T-helper 2 cell treated with Interferon-gamma antibody and Interleukin-4, amounts not matched to agents 5 μg/mL and 100 μg/mL, for 36 hours (primary cell): ENCODE measurements at regions not wholly inside any gene's neighbourhood (a gene's known extent, or its start where the extent isn't known, plus 50 kb on each side); places are given as distances from the start of the nearest gene placed in this dataset.

Experiments used
- DNase-seq: peaks from one replicate; pipeline ENCODE4 v3.0.0; 2021; ENCODE audit warnings: low spot score
- H3K27ac Mint-ChIP-seq: one replicate; pipeline ENCODE4 v1.8.0; 2021; ENCODE audit warnings: mild to moderate bottlenecking, mixed read lengths
- H3K27me3 Mint-ChIP-seq: one replicate; pipeline ENCODE4 v1.8.0; 2021; ENCODE audit warnings: low read depth, mixed read lengths
- H3K36me3 Mint-ChIP-seq: one replicate; pipeline ENCODE4 v1.8.0; 2021; ENCODE audit warnings: low read depth, mixed read lengths
- H3K4me1 Mint-ChIP-seq: one replicate; pipeline ENCODE4 v1.8.0; 2021; ENCODE audit warnings: low read depth, mixed read lengths
- H3K4me3 Mint-ChIP-seq: one replicate; pipeline ENCODE4 v1.8.0; 2022; ENCODE audit warnings: mild to moderate bottlenecking, moderate library complexity, mixed read lengths
- H3K9me3 Mint-ChIP-seq: one replicate; pipeline ENCODE4 v1.8.0; 2021; ENCODE audit warnings: mixed read lengths

DNA sequence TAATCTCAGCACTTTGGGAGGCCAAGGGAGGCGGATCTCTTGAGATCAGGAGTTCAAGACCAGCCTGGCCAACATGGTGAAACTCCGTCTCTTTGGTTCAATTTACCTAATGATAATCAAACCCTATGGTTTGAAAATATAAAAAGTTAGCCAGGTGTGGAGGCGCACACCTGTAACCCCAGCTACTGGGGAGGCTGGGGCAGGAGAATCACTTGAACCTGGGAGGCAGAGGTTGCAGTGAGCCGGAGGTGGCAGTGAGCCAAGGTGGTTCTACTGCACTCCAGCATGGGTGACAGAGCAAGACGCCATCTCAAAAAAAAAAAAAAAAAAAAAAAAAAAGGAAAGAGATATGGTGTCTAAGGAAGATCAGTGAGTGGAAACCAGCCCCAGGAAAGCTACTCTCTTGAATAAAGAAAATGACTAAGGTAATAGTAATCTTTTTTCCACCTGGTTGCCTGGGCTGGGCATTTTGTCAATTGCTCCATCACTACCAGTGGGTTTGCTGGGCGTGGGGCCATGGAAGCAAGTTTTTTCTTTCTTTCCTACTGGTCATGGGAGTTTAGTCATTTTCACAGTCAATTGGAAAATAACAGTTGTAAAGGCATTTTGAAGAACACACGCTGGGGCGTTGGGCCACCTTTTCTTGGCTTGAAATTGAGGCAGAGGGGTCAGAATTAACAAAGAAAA, 387.6 kb upstream of the RGMA start:
- no peaks in the 10 kb centered on the region for H3K4me1 Mint-ChIP-seq
- no peaks in the 10 kb centered on the region for H3K36me3 Mint-ChIP-seq
- no peak overlapping the region for H3K4me3 Mint-ChIP-seq
- no peaks in the 10 kb centered on the region for H3K27me3 Mint-ChIP-seq
- no peak overlapping the region for H3K27ac Mint-ChIP-seq
- H3K9me3 Mint-ChIP-seq: no peaks in the 10 kb centered on the region
- no peak for DNase-seq

DNA sequence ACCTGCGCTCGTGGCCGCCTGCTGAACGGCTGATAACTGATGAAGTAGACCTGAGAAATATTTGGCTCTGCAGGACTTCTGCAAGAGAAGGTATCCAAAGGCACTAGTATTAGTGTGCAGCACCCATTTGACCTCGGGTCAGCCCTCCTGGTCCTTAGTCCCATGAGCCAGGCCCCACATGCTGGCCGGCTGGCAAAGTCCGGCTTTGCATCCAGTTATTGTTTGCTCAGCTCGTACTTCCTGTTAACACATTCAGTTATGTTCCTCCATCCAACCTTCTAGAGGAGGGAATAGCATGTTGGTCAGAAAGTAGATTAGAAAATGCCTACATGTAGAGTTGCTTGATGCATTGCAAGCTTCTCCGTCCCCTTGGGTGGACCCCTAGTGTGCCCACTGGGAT, 385.7 kb upstream of the RGMA start:
- no peak overlapping the region for H3K4me3 Mint-ChIP-seq
- H3K36me3 Mint-ChIP-seq: no peaks in the 10 kb centered on the region
- no peaks in the 10 kb centered on the region for H3K9me3 Mint-ChIP-seq
- no peaks in the 10 kb centered on the region for H3K27me3 Mint-ChIP-seq
- no peak overlapping the region for H3K27ac Mint-ChIP-seq
- DNase-seq: no peak
- H3K4me1 Mint-ChIP-seq: no peaks in the 10 kb centered on the region

DNA sequence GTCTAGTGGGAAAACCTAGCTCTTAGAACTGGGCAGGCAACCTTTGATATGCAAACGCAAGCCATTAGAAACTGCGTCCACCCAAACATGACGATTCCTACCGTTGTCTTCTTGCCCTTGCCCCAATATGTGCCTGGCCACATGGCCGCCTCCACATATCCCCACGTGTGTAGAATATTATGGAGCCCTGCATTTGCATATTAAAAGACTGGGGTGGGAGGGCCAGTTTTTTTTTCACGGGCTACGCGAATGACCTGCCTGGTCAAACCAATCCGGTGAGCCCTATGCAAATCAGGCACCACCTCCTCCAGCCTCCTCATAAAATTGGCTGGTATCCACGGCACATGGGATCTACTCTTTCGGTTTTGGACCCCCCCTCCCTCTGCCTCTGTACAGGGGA, 381.0 kb upstream of the RGMA start:
- H3K27me3 Mint-ChIP-seq: peaks cover 2% of the 10 kb centered on the region
- no peaks in the 10 kb centered on the region for H3K4me1 Mint-ChIP-seq
- no peak overlapping the region for H3K27ac Mint-ChIP-seq
- DNase-seq: no peak
- H3K4me3 Mint-ChIP-seq: no peak overlapping the region
- H3K36me3 Mint-ChIP-seq: no peaks in the 10 kb centered on the region
- H3K9me3 Mint-ChIP-seq: no peaks in the 10 kb centered on the region

DNA sequence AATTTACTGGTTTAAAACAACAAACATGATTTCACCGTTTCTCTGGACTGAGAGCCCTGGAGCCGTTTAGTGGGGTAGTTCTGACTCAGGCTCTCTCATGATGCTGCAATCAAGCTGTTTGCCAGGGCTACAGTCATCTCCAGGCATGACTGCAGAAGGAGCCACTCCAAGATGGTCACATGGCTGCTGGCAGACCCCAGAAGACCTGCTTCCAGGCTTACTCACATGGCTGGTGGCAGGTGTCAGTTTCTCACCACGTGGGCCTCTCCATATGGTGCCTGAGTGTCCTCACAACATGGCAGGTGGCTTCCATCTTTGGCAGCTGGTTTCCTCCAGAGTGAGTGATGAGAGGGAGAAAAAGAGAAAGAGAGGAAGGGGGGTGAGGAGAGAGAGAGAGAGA, 378.3 kb upstream of the RGMA start:
- Mint-ChIP-seq H3K27ac (no peak overlapping the region), H3K36me3 (no peaks in the 10 kb centered on the region), H3K4me1 (no peaks in the 10 kb centered on the region), H3K4me3 (no peak overlapping the region), H3K27me3 (peaks cover 2% of the 10 kb centered on the region), H3K9me3 (no peaks in the 10 kb centered on the region)
- no peak for DNase-seq

DNA sequence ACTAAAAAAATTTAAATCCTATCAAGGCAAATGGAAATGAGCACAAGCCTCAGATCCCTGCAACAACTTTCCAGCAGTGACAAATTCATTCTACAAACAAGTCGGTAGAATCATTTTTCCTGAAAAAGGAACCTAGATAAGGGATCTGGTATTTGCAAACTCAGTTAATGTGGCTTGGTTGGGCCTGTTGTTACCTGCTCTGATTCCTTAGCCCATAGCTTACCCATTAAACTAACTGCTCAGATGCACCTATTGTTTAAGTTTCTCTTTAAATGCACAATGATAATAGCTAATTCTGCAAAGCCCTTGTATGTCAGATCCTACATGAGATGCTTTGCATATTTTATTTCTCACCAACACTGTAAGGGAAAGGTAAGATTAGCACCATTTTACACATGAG, 377.4 kb upstream of the RGMA start:
- Mint-ChIP-seq H3K36me3 (no peaks in the 10 kb centered on the region), H3K4me1 (no peaks in the 10 kb centered on the region)
- no peak for DNase-seq

DNA sequence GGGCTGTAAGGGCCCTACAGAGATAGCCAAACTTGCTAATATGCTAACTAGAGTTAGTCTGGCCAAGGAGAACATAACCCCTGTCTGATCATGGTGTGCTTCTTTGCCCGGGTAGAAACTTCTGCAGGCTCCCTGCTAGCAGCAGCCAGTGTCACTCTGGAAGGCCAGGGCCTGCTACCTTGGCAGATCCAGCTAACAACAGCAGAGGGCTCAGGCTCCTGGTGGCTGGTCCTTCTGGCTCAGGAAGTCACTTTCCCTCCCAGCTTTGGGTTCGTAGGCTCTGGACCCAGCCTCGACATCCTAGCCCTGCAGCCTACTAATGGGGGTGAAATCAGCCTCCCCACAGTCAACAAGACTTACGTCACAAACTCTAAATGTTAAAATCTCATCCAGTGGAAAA, 373.7 kb upstream of the RGMA start:
- Mint-ChIP-seq H3K36me3 (no peaks in the 10 kb centered on the region), H3K27ac (no peak overlapping the region), H3K4me3 (no peak overlapping the region), H3K4me1 (peaks cover 2% of the 10 kb centered on the region), H3K27me3 (peaks cover 2% of the 10 kb centered on the region), H3K9me3 (no peaks in the 10 kb centered on the region)
- DNase-seq: no peak

More for the DNA sequence above, 377.4 kb upstream of the RGMA start:
- Mint-ChIP-seq H3K27ac (no peak overlapping the region), H3K27me3 (peaks cover 2% of the 10 kb centered on the region), H3K9me3 (no peaks in the 10 kb centered on the region), H3K4me3 (no peak overlapping the region)

DNA sequence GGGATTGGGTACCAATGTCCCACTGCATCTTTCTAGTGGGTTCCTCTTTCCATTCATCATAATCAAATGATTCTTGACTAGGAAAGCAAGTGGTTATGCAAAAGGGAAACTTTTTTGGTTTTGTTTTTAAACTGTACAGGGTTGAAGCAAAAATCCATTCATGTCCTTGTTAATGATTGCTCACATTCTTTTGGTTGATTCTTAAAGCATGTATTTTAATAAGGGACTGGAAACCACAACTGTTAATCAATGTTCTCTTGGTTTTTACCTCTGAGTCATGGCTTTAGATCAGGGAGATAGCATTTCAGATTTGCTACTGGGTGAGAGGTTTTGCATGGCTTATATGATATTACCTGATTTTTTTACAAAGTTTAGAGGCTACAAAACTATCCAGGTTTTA, 371.7 kb upstream of the RGMA start:
- peaks cover 2% of the 10 kb centered on the region for H3K4me1 Mint-ChIP-seq
- no peaks in the 10 kb centered on the region for H3K36me3 Mint-ChIP-seq
- H3K4me3 Mint-ChIP-seq: no peak overlapping the region
- H3K9me3 Mint-ChIP-seq: no peaks in the 10 kb centered on the region
- H3K27me3 Mint-ChIP-seq: no peaks in the 10 kb centered on the region
- H3K27ac Mint-ChIP-seq: no peak overlapping the region
- DNase-seq: no peak

DNA sequence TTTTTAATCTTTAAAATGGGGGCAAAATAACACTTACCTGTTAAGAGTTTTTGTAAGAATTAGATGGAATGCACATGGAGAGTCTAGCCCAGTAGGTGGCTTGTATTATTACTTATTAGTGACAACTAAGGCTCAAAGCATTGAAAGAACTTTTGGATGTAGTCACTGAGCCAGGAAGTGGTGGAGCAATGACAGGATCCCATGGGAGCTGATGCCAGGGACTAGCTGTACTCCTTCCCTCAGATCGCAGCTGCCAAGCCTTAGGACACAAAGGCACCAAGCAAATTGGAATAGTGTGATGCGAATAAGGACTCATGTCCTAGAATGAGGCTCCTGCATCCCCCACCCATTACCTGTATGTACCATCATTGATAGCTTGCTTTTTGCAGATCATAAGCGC, 370.4 kb upstream of the RGMA start:
- Mint-ChIP-seq H3K9me3 (no peaks in the 10 kb centered on the region), H3K36me3 (no peaks in the 10 kb centered on the region), H3K4me3 (no peak overlapping the region), H3K27ac (no peak overlapping the region), H3K4me1 (peaks cover 2% of the 10 kb centered on the region), H3K27me3 (no peaks in the 10 kb centered on the region)
- DNase-seq: no peak

DNA sequence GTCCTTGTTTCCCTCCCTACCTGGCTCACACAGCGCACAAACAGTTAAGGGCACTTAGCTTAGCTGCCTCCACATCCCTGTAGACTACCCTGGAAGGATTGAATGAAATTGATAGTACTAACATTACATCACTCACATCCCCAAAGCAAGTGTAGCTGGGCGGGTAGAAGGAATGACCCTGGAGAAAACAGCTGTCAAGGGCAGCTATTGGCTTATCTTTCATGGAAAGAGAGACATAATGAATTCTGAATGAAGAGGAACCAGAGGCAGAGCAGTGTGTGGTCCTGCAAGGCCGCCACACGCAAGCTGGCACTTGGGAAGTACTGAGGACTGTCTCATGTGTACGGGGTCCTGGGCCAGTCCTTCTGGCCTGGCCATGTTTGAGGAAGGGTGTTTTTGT, 369.6 kb upstream of the RGMA start:
- H3K9me3 Mint-ChIP-seq: no peaks in the 10 kb centered on the region
- no peak for DNase-seq
- H3K4me3 Mint-ChIP-seq: no peak overlapping the region
- H3K27me3 Mint-ChIP-seq: no peaks in the 10 kb centered on the region
- no peak overlapping the region for H3K27ac Mint-ChIP-seq
- no peaks in the 10 kb centered on the region for H3K36me3 Mint-ChIP-seq
- peaks cover 2% of the 10 kb centered on the region for H3K4me1 Mint-ChIP-seq

DNA sequence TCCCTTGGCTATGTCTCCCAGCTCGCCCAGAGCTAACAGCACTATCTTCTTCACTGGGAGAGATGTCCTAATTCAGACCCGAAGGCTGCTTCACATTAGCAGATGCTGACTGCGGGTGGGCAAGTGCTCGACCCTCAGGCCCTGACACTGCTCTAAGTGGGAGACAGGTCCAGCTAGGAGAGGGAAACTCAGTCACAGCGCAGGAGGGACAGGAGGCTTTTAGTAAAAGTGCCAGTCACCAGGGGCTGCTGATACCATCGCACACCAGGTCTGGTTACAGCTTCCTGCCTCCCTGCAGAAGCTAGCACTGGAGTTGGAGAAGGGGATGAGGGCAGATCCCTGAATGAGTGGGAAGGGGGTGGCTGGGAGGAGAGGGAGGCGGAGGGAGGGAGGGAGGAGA, 365.8 kb upstream of the RGMA start:
- Mint-ChIP-seq H3K4me1 (no peaks in the 10 kb centered on the region), H3K9me3 (no peaks in the 10 kb centered on the region), H3K27me3 (no peaks in the 10 kb centered on the region), H3K27ac (no peak overlapping the region), H3K36me3 (no peaks in the 10 kb centered on the region), H3K4me3 (no peak overlapping the region)
- no peak for DNase-seq

DNA sequence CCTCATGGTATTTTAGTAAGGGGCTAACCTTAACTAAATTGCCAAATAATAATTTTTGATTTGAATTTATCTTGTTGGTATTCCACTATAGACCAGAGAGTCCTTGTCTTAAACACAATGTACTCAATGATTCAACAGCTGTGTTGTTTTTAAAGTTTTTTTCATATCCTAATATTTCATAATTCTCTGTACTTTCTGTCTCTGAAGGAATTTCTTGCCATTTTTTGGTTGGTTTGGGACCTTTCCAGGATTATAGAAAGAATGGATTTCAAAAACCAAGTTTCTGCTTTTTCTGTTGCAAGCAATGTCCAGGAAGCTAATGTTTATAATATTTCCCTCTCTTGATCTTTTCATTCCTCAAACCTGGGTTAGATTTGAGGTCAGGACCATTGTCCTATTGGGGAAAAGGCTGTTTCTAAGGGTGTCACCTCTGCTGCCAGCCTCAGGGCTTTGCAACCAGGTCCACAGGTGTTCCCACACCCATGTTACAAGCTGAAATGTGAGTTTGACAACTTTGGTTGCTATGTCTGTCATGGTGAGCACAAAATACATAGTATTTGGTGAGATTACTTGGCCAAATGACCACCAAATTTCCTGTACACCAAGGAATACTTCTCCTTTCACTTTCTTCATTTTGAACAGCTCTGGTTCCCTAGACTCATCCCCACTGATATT, 363.7 kb upstream of the RGMA start:
- Mint-ChIP-seq H3K36me3 (no peaks in the 10 kb centered on the region), H3K9me3 (no peaks in the 10 kb centered on the region), H3K4me1 (no peaks in the 10 kb centered on the region), H3K4me3 (no peak overlapping the region), H3K27ac (no peak overlapping the region), H3K27me3 (no peaks in the 10 kb centered on the region)
- DNase-seq: no peak

DNA sequence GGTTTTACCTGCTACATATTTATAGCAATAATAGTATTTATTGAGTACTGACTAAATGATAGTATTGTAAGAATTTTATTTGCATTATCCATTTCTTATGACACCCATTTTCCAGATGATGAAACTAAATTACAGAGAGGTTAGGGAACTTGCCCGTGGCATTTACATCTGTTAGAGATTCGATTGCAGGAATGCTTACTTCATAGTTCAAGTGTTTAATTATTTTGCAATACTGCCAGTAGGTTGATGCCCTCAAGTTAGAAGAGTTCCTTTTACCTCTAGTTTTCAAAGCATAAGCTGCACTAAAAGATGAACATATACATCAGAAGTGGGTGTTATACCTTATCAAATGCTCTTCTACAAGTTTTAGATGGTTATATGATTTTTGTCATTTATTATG, 362.8 kb upstream of the RGMA start:
- H3K4me1 Mint-ChIP-seq: no peaks in the 10 kb centered on the region
- no peaks in the 10 kb centered on the region for H3K27me3 Mint-ChIP-seq
- DNase-seq: no peak
- no peak overlapping the region for H3K4me3 Mint-ChIP-seq
- H3K9me3 Mint-ChIP-seq: no peaks in the 10 kb centered on the region
- H3K27ac Mint-ChIP-seq: no peak overlapping the region
- no peaks in the 10 kb centered on the region for H3K36me3 Mint-ChIP-seq

DNA sequence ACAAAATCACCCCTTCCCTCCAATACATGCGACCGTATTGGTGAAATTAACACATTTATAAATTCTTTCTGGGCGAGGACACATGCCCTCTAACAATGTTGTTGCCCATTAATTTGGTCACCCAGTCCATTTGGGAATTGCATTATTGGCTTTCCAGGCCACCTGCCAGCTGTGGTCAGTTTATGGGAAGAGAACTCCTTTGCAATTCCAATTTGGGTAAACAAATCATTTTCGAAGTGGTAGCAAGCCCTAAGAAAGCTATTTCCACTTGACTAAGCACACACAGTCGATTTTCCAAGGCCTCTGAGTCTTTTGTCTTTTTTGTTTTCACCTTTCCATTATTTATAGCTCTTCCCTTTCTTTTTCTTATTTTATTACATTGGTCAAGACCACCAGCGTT, 362.3 kb upstream of the RGMA start:
- Mint-ChIP-seq H3K4me3 (no peak overlapping the region), H3K36me3 (no peaks in the 10 kb centered on the region), H3K27ac (no peak overlapping the region), H3K9me3 (no peaks in the 10 kb centered on the region), H3K4me1 (no peaks in the 10 kb centered on the region), H3K27me3 (no peaks in the 10 kb centered on the region)
- no peak for DNase-seq

DNA sequence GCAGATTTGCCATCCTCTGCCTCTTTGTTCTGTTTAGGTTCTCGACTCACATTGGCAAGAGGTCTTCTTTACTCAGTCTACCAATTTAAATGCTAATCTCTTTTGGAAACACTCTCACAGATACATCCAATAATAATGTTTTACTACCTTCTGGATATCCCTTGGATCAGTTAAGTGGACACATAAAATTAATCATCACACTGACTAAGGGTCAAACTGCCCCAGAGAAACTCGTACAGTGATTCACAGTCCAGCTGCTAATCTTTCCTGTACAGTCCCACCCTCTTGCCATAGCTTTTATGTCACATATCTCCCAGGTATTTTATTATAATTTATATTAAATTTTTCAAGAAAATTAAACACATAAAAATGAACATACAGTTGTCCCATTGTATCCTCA, 360.8 kb upstream of the RGMA start:
- Mint-ChIP-seq H3K27ac (no peak overlapping the region), H3K4me3 (no peak overlapping the region), H3K27me3 (no peaks in the 10 kb centered on the region), H3K4me1 (no peaks in the 10 kb centered on the region), H3K36me3 (no peaks in the 10 kb centered on the region), H3K9me3 (no peaks in the 10 kb centered on the region)
- no peak for DNase-seq

DNA sequence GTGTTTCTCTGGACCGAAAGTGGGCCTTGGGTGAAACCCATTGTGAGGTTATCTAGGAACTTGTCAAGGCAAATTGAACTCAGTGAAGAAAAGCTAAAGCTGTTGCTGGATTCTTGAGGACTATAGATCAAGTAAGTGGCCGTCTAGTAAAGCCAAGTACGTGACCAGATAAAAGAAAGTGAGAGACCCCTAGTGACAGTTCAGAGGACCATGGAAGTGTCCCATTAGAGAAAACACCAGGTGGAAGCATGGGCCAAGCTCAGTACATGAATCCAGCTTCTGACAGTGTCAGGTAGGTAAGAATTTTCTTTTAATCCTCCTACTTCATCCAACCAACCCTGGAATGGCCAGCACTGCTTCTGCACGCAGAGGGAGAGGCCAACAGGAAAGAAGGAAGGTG, 349.3 kb upstream of the RGMA start:
- H3K36me3 Mint-ChIP-seq: no peaks in the 10 kb centered on the region
- no peak overlapping the region for H3K27ac Mint-ChIP-seq
- H3K9me3 Mint-ChIP-seq: no peaks in the 10 kb centered on the region
- no peak overlapping the region for H3K4me3 Mint-ChIP-seq
- H3K4me1 Mint-ChIP-seq: no peaks in the 10 kb centered on the region
- DNase-seq: no peak
- peaks cover 7% of the 10 kb centered on the region for H3K27me3 Mint-ChIP-seq
